Lower leg skin (tissue), 4 donors: ENCODE measurements at regions not wholly inside any gene's neighbourhood (a gene's known extent, or its start where the extent isn't known, plus 50 kb on each side); places are given as distances from the start of the nearest gene placed in this dataset.
A peak's percentile ranks its signal among the peaks of the same experiment; 100 is the strongest.

ENCODE experiments used
- DNase-seq, 2 donors: peaks; one replicate each; pipeline ENCODE4 v3.0.0-alpha.2; 2019; ENCODE audit warnings: low spot score in 2 of 2
- H3K4me3 ChIP-seq: fragments of 200-600 bp; sonication (generic); 2 replicates; pipeline ENCODE4 v1.5.1; 2017; ENCODE audit warnings: mild to moderate bottlenecking, low read depth; ENCODE audit not compliant: poor library complexity, severe bottlenecking
- POLR2A ChIP-seq, 2 donors: fragments of 450-650 bp; IDR thresholded peaks; one replicate each; pipeline ENCODE4 v1.6.1; 2016 to 2017; ENCODE audit warnings: antibody characterized with exemption in 2 of 2, mild to moderate bottlenecking in 1 of 2, moderate library complexity in 1 of 2
- WGBS, 2 donors: methylation state at CpG; one replicate each; pipeline ENCODE4 v1.1.5; 2018; 5-methylcytosine and 5-hydroxymethylcytosine counted together
- intact Hi-C: fragments of 100-400 bp; cut with DNase I; formaldehyde crosslinking; loops from one replicate; pipeline ENCODE4 v1.15.0; 2023; ENCODE audit warnings: low total_unique reads
- TF ChIP-seq, protein P1 (sequence below), 3 donors: fragments of 450-650 bp; IDR thresholded peaks; one replicate each; pipeline ENCODE4 v1.5.1; 2016; ENCODE audit warnings: antibody characterized with exemption in 3 of 3, mild to moderate bottlenecking in 3 of 3, moderate library complexity in 2 of 3

DNA sequence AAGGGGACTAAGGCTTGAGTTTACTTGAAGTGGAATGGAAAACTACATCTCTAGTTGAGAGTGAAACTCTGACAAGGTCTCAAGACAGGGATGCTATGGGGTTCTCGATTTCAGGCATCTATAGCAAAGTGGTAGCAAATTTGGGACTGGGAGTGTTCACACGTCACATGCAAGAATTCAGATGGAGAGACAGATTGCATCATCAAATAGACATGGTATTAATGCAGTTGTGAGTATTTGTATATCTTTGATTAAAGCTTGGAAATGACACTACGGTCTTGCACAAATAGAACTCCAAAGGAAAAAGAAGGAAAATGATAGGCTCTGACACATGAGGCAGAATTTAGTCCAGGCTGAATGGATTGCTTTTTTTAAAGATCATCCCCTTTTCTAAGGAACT, 1061.6 kb upstream of the FANCL start:
- intact Hi-C loops, result no loop called here

DNA sequence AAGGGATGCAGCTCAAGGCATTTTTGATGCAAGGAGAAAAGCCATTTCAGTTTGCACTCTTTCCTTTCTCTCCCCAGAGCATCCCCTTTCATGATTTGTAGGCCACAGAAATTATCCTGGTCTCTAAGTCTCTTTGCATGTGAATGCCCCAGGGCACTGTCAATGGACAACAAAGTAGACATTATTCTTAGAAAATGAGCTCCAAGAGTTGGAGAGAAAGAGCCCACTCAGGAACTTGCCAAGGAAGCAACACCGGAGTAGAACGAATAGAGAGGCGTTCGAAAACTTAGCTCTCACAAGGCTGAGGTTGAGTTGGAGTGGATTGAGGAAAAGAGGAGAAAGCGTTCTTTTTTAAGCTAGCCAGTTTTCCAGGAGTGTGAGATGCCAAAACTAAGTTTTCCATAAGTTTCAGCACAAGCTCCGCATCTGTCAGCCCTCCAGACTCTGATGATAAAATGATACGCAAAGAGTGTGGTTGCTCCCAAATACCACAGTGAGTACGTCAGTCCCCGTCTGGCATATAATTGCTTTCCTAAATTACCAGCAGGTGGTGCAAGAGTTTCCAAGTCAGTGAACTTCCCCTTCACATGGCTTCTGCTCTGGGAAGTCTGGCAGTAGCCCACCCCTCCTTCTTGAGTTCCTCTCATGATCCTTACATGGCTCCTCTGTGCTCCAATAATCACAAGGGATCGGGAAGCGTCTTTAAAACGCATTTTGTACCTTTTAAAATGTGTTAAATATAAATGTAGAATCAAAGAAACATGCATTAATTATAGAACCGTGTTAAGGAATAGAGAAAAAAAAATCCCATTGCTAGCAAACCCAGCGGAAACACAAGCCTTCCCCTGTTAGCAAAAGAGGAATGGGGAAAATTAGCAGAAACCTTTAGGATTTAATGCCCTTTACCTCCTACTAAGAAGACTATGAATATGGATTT, 1060.6 kb upstream of the FANCL start:
- DNase-seq, result peak in 1 of 2 donors; percentile 40
- no peak for TF ChIP-seq POLR2A (IDR thresholded peaks at IDR 0.05)
- TF ChIP-seq, protein P1, sequence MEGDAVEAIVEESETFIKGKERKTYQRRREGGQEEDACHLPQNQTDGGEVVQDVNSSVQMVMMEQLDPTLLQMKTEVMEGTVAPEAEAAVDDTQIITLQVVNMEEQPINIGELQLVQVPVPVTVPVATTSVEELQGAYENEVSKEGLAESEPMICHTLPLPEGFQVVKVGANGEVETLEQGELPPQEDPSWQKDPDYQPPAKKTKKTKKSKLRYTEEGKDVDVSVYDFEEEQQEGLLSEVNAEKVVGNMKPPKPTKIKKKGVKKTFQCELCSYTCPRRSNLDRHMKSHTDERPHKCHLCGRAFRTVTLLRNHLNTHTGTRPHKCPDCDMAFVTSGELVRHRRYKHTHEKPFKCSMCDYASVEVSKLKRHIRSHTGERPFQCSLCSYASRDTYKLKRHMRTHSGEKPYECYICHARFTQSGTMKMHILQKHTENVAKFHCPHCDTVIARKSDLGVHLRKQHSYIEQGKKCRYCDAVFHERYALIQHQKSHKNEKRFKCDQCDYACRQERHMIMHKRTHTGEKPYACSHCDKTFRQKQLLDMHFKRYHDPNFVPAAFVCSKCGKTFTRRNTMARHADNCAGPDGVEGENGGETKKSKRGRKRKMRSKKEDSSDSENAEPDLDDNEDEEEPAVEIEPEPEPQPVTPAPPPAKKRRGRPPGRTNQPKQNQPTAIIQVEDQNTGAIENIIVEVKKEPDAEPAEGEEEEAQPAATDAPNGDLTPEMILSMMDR (IDR thresholded peaks at IDR 0.05), result no peak
- 30 to 33% methylated on average over 14 of the region's 14 CpGs for WGBS, 2 donors
- no peak overlapping the region for H3K4me3 ChIP-seq
- intact Hi-C loops, result no loop called here

More for the DNA sequence above, 1061.6 kb upstream of the FANCL start:
- H3K4me3 ChIP-seq, result no peak overlapping the region
- DNase-seq, result no peak
- TF ChIP-seq POLR2A (IDR thresholded peaks at IDR 0.05), result no peak
- TF ChIP-seq, protein P1 (IDR thresholded peaks at IDR 0.05), result no peak
- 85 to 86% methylated on average over 3 of the region's 3 CpGs for WGBS, 2 donors

DNA sequence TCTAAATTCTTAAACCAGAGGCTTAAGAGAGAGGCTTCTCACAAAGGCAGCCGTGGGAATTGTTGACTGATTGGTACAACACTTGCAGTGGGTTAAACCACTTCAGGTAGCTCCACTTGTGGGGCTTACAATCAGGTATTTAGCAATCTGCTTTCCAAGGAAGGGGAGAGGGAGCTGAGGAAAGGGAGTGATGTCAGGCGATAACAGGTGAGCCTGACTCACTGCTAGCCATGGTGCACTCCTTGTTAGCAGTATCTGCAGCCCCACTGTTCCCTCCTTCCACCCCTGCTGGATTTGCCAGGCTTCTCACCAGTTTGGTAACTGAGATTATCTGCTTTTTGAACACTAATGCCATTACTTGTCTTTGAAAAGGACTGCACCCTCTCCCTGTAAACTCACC, 1056.7 kb upstream of the FANCL start:
- H3K4me3 ChIP-seq, result no peak overlapping the region
- intact Hi-C loops, result no loop called here
- DNase-seq, result no peak
- WGBS, 2 donors, result 85 to 89% methylated on average over 2 of the region's 2 CpGs
- TF ChIP-seq POLR2A (IDR thresholded peaks at IDR 0.05), result no peak
- TF ChIP-seq, protein P1 (IDR thresholded peaks at IDR 0.05), result no peak

DNA sequence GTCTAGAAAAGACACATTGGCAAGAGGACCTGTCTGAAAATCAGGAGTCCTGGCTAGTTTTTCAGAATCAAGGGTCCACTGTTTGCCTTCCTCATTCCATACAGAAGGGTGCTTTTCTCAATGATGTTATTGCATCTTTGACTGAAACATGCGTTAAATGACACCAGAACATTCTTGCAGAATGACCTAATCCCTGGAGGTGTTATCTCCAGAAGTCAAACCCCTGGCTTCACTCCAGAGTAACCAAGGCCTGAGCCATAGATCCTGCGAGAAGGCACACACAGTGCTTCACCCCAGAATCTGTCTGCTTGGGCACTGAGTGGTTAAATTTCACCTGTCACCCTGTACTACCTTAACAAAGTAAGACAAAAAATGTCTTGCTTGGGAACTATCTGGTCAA, 1055.2 kb upstream of the FANCL start:
- intact Hi-C loops, result no loop called here
- no peak overlapping the region for H3K4me3 ChIP-seq
- TF ChIP-seq, protein P1 (IDR thresholded peaks at IDR 0.05), result no peak
- TF ChIP-seq POLR2A (IDR thresholded peaks at IDR 0.05), result no peak
- 71 to 80% methylated on average over 2 of the region's 2 CpGs for whole genome bisulfite sequencing, 2 donors
- no peak for DNase-seq

DNA sequence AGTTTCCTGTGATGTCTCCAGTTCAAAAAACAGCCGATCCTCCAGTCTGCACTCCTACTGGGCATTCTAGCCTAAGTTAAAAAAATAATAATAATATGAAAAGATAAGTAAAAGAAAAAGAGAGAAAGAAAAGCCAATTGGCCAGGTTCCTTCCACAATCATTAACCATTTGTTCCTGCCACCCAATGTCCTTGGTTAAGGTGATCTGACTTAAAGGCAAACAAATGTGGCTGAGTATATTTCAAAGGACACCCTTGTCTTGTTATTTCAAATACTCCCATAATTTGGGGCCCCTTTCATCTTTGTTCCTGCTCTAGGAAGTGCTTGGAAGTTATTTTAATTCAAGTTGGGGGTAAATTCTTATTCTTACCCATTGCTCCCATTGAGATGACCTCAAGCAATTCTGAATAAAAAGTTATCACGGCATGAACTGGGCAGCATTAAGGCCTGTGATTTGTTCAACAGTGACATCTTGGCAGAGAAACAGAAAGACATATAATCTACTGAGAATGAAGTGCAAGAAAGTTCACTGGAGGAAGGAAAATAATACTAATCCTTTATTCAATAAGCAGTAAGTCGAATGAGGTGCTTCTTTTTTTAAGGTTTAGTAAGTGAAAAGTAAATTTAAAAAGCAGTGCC, 1054.5 kb upstream of the FANCL start:
- intact Hi-C loops, result no loop called here
- no peak overlapping the region for H3K4me3 ChIP-seq
- DNase-seq, result no peak
- WGBS, 2 donors, result 70% methylated on average over 3 of the region's 3 CpGs
- TF ChIP-seq POLR2A (IDR thresholded peaks at IDR 0.05), result no peak
- TF ChIP-seq, protein P1 (IDR thresholded peaks at IDR 0.05), result no peak
